CD4-positive, alpha-beta T cell (primary cell): ENCODE measurements at regions not wholly inside any gene's neighbourhood (a gene's known extent, or its start where the extent isn't known, plus 50 kb on each side); places are given as distances from the start of the nearest gene placed in this dataset.
A peak's percentile ranks its signal among the peaks of the same experiment; 100 is the strongest.

Source experiments
- ATAC-seq: fragments of 200-7000 bp; cut with Tn5 transposase; one replicate; pipeline ENCODE4 v1.10.0; 2022; ENCODE audit warnings: mild to moderate bottlenecking; ENCODE audit not compliant: poor library complexity
- CTCF ChIA-PET: fragments of 350-600 bp; sonication (Branson Sonifier 250); formaldehyde crosslinking; loops from one replicate; lab custom pipeline; 2021; ENCODE audit warnings: antibody characterized with exemption, inconsistent platforms; lab: Charles Lee
- POLR2A ChIA-PET: fragments of 350-600 bp; sonication (Branson Sonifier 250); formaldehyde crosslinking; loops from one replicate; lab custom pipeline; 2021; ENCODE audit warnings: antibody characterized with exemption, inconsistent platforms; lab: Charles Lee
- DNase-seq, 14 experiments: peaks; one replicate each; pipeline ENCODE4 v3.0.0-alpha.2; 2013 to 2020; ENCODE audit warnings: mixed read lengths in 2 of 14
- H3K27ac ChIP-seq, 2 donors: one replicate each; pipeline versions ENCODE4 v1.5.1 to v1.7.0; 2013; ENCODE audit warnings: low read length in 2 of 2, low read depth in 1 of 2, mild to moderate bottlenecking in 1 of 2
- H3K27me3 ChIP-seq, 2 experiments: 1 replicate in 1 of 2; 2 replicates in 1 of 2; pipeline versions ENCODE4 v1.6.1 to v1.7.0; 2013; ENCODE audit warnings: low read length in 2 of 2, control low read depth in 1 of 2, mild to moderate bottlenecking in 1 of 2, moderate library complexity in 1 of 2; ENCODE audit not compliant: insufficient read depth in 2 of 2, control insufficient read depth in 1 of 2
- H3K36me3 ChIP-seq: one replicate; pipeline ENCODE4 v1.6.1; 2013; ENCODE audit warnings: low read length, control low read depth; ENCODE audit not compliant: insufficient read depth
- H3K4me1 ChIP-seq: one replicate; pipeline ENCODE4 v1.6.1; 2013; ENCODE audit warnings: low read length, control low read depth; ENCODE audit not compliant: insufficient read depth
- H3K4me3 ChIP-seq: one replicate; pipeline ENCODE4 v1.5.1; 2013; ENCODE audit warnings: mild to moderate bottlenecking, low read length, moderate library complexity
- H3K9me3 ChIP-seq, 2 experiments: 1 replicate in 1 of 2; 2 replicates in 1 of 2; pipeline versions ENCODE4 v1.6.1 to v1.7.0; 2013; ENCODE audit warnings: low read length in 2 of 2, mild to moderate bottlenecking in 2 of 2, control low read depth in 1 of 2, moderate library complexity in 1 of 2; ENCODE audit not compliant: control insufficient read depth in 1 of 2, insufficient read depth in 1 of 2
- H3K27ac Mint-ChIP-seq: one replicate; pipeline ENCODE4 v1.8.0; 2020; ENCODE audit warnings: mixed read lengths
- H3K27me3 Mint-ChIP-seq: one replicate; pipeline ENCODE4 v1.8.0; 2021; ENCODE audit warnings: mixed read lengths
- H3K36me3 Mint-ChIP-seq: one replicate; pipeline ENCODE4 v1.8.0; 2021; ENCODE audit warnings: low read depth, mixed read lengths
- H3K4me1 Mint-ChIP-seq: one replicate; pipeline ENCODE4 v1.8.0; 2021; ENCODE audit warnings: low read depth, mixed read lengths
- H3K4me3 Mint-ChIP-seq: one replicate; pipeline ENCODE4 v1.8.0; 2020; ENCODE audit warnings: mild to moderate bottlenecking, mixed read lengths
- H3K9me3 Mint-ChIP-seq: one replicate; pipeline ENCODE4 v1.8.0; 2020; ENCODE audit warnings: mixed read lengths
- CTCF ChIP-seq: fragments of 200-600 bp; IDR thresholded peaks from one replicate; pipeline ENCODE4 v1.8.0; 2022; ENCODE audit warnings: antibody characterized with exemption, mild to moderate bottlenecking
- intact Hi-C, 2 experiments: fragments of 100-400 bp; cut with DNase I in 1 of 2; cut with micrococcal nuclease in 1 of 2; formaldehyde crosslinking; loops; one replicate each; pipeline versions ENCODE4 v1.15.1 to v1.9.0; 2023 to 2025; cut with DNase I, micrococcal nuclease

GRCh38 chr2:37847792-37848191 is 77.3 kb upstream of the RMDN2 start:
- intact Hi-C loops = no loop called here
- peaks cover 21% of the 10 kb centered on the region for H3K4me1 Mint-ChIP-seq
- ChIA-PET CTCF (no interaction called here), POLR2A (no interaction called here)
- no peak overlapping the region for H3K4me3 ChIP-seq
- H3K27ac ChIP-seq = no peak overlapping the region
- H3K27ac Mint-ChIP-seq = no peak overlapping the region
- H3K27me3 ChIP-seq = no peaks in the 10 kb centered on the region
- DNase-seq = no peak
- H3K36me3 Mint-ChIP-seq = no peaks in the 10 kb centered on the region
- peaks cover 25% of the 10 kb centered on the region for H3K4me1 ChIP-seq
- no peak for TF ChIP-seq CTCF
- no peaks in the 10 kb centered on the region for H3K36me3 ChIP-seq
- H3K27me3 Mint-ChIP-seq = no peaks in the 10 kb centered on the region
- H3K4me3 Mint-ChIP-seq = no peak overlapping the region
- ATAC-seq = no peak
- no peaks in the 10 kb centered on the region for H3K9me3 ChIP-seq
- no peaks in the 10 kb centered on the region for H3K9me3 Mint-ChIP-seq

- Histone ChIP-seq H3K36me3 (no peaks in the 10 kb centered on the region), H3K27ac (no peak overlapping the region), H3K4me3 (no peak overlapping the region), H3K4me1 (peaks cover 25% of the 10 kb centered on the region), H3K9me3 (no peaks in the 10 kb centered on the region), H3K27me3 (no peaks in the 10 kb centered on the region)
- ChIA-PET CTCF (no interaction called here), POLR2A (no interaction called here)
- Mint-ChIP-seq H3K4me3 (no peak overlapping the region), H3K4me1 (peaks cover 21% of the 10 kb centered on the region), H3K27ac (no peak overlapping the region), H3K36me3 (no peaks in the 10 kb centered on the region), H3K9me3 (no peaks in the 10 kb centered on the region), H3K27me3 (no peaks in the 10 kb centered on the region)
- ATAC-seq (no peak), DNase-seq (no peak)
- intact Hi-C loops = no loop called here
- TF ChIP-seq CTCF = no peak
Measured at GRCh38 chr2:37848451-37848850, 76.6 kb upstream of the RMDN2 start.

GRCh38 chr2:37849911-37850310 is 75.2 kb upstream of the RMDN2 start:
- Mint-ChIP-seq H3K9me3 (no peaks in the 10 kb centered on the region), H3K4me1 (peaks cover 21% of the 10 kb centered on the region), H3K36me3 (no peaks in the 10 kb centered on the region), H3K27ac (no peak overlapping the region), H3K4me3 (no peak overlapping the region), H3K27me3 (no peaks in the 10 kb centered on the region)
- intact Hi-C loops = no loop called here
- CTCF ChIA-PET = no interaction called here
- Histone ChIP-seq H3K9me3 (no peaks in the 10 kb centered on the region), H3K27me3 (no peaks in the 10 kb centered on the region), H3K36me3 (no peaks in the 10 kb centered on the region), H3K4me1 (peaks cover 25% of the 10 kb centered on the region), H3K27ac (no peak overlapping the region), H3K4me3 (no peak overlapping the region)
- ATAC-seq = no peak
- POLR2A ChIA-PET = no interaction called here
- no peak for TF ChIP-seq CTCF
- peak in 2 of 14 experiments; percentile 27 to 46 for DNase-seq
